ENCODE measurements at regions not wholly inside any gene's neighbourhood (a gene's known extent, or its start where the extent isn't known, plus 50 kb on each side); places are given as distances from the start of the nearest gene placed in this dataset.

GRCh38 chr15:61660579-61660978, 399.7 kb downstream of the VPS13C start:
- ChIA-PET CTCF (no interaction called here), POLR2A (no interaction called here)
- Mint-ChIP-seq H3K27ac (no peak overlapping the region), H3K4me1 (ENCODE audit: low read depth) (no peaks in the 10 kb centered on the region), H3K27me3 (peaks cover 21% of the 10 kb centered on the region), H3K9me3 (peaks cover 2% of the 10 kb centered on the region), H3K36me3 (no peaks in the 10 kb centered on the region), H3K4me3 (no peak overlapping the region)
- intact Hi-C loops (cut with micrococcal nuclease): no loop called here
- no peak for DNase-seq

- POLR2A ChIA-PET: interaction anchor here (0.7 kb wide), 1 partner anchor 11 kb away, joined by 4 read pairs; no protein-coding TSS in a partner anchor
- CTCF ChIA-PET: no interaction called here
- DNase-seq: no peak
- intact Hi-C loops (cut with micrococcal nuclease): no loop called here
- peaks cover 19% of the 10 kb centered on the region for H3K27me3 Mint-ChIP-seq
- H3K27ac Mint-ChIP-seq: no peak overlapping the region
- peaks cover 2% of the 10 kb centered on the region for H3K9me3 Mint-ChIP-seq
- H3K4me3 Mint-ChIP-seq: no peak overlapping the region
- H3K4me1 Mint-ChIP-seq (ENCODE audit: low read depth): no peaks in the 10 kb centered on the region
- H3K36me3 Mint-ChIP-seq: no peaks in the 10 kb centered on the region
Measured at GRCh38 chr15:61659566-61660190, 400.6 kb downstream of the VPS13C start.

DNA sequence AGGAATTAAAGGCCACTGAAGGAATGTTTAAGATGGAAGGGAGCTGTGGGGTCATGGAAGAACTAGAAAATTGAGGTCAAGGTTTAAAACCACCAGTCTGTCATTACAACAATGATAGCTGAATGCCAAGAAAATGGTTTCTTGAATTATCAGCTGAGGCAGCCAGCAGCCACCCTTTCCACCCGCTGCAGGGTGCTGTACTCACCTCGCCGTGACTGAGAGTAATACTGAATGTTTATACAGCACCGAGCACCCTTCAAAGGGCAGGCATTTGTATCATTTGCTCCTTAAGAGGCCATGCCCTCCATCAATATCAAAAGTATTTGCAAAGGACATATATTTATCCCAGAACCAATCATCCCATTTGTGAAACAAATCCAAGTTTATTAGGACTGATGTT, 402.8 kb downstream of the VPS13C start:
- POLR2A ChIA-PET: no interaction called here
- no peak overlapping the region for H3K4me3 Mint-ChIP-seq
- H3K27ac Mint-ChIP-seq: no peak overlapping the region
- DNase-seq: no peak
- no peaks in the 10 kb centered on the region for H3K36me3 Mint-ChIP-seq
- CTCF ChIA-PET: no interaction called here
- peaks cover 15% of the 10 kb centered on the region for H3K27me3 Mint-ChIP-seq
- intact Hi-C loops (cut with micrococcal nuclease): no loop called here
- peaks cover 2% of the 10 kb centered on the region for H3K9me3 Mint-ChIP-seq
- no peaks in the 10 kb centered on the region for H3K4me1 Mint-ChIP-seq (ENCODE audit: low read depth)

- DNase-seq: no peak
- ChIA-PET POLR2A (no interaction called here), CTCF (no interaction called here)
- H3K9me3 Mint-ChIP-seq: peaks cover 2% of the 10 kb centered on the region
- H3K27me3 Mint-ChIP-seq: peaks cover 12% of the 10 kb centered on the region
- H3K36me3 Mint-ChIP-seq: no peaks in the 10 kb centered on the region
- intact Hi-C loops (cut with micrococcal nuclease): no loop called here
- H3K4me3 Mint-ChIP-seq: no peak overlapping the region
- no peak overlapping the region for H3K27ac Mint-ChIP-seq
- no peaks in the 10 kb centered on the region for H3K4me1 Mint-ChIP-seq (ENCODE audit: low read depth)
Measured at GRCh38 chr15:61656391-61656790, 403.9 kb downstream of the VPS13C start.

DNA sequence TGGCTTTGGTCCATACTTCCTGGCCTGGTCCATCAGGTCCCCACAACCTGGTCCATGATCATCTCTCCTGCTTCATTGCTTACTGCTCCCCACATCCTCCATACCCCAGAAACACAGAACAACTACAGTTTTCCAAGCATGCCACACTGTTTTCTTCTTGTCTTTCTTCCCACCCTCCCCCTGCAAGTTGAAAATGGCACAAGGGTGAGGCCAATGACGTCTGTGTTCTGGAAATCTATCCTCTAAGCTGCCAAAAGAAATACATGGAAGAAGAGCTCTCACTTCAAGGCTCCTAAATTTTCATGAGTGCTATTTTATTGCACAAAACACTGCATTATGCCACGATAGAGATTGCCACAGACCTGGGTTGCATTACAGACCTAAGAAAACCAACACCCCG, 404.4 kb downstream of the VPS13C start:
- H3K27me3 Mint-ChIP-seq: peaks cover 13% of the 10 kb centered on the region
- DNase-seq: no peak
- no peak overlapping the region for H3K27ac Mint-ChIP-seq
- H3K9me3 Mint-ChIP-seq: peaks cover 2% of the 10 kb centered on the region
- ChIA-PET POLR2A (no interaction called here), CTCF (no interaction called here)
- no peak overlapping the region for H3K4me3 Mint-ChIP-seq
- no peaks in the 10 kb centered on the region for H3K4me1 Mint-ChIP-seq (ENCODE audit: low read depth)
- no peaks in the 10 kb centered on the region for H3K36me3 Mint-ChIP-seq
- intact Hi-C loops (cut with micrococcal nuclease): no loop called here

DNA sequence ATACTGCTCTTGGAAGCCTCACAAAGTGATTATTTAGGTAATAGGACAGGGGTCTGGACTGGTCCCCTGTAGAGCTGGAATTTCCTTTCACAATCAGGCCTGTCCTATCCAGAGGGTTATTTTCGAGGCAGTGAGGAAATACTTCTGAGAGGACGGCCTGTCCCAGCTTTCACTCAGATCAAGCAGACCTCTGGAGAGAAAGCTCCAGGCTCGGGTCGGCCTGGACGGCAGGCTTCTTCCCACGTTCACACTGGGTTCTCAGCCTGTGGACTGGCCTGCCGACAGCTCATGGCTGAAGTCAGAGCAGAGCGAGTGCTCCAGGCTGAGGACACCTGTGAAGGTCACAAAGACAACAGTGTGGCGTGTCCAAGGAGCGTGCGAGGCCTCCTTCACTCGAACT, 405.3 kb downstream of the VPS13C start:
- peaks cover 15% of the 10 kb centered on the region for H3K27me3 Mint-ChIP-seq
- no peak for DNase-seq
- POLR2A ChIA-PET: no interaction called here
- peaks cover 2% of the 10 kb centered on the region for H3K9me3 Mint-ChIP-seq
- CTCF ChIA-PET: no interaction called here
- H3K4me3 Mint-ChIP-seq: no peak overlapping the region
- H3K4me1 Mint-ChIP-seq (ENCODE audit: low read depth): no peaks in the 10 kb centered on the region
- intact Hi-C loops (cut with micrococcal nuclease): no loop called here
- H3K36me3 Mint-ChIP-seq: no peaks in the 10 kb centered on the region
- H3K27ac Mint-ChIP-seq: no peak overlapping the region

DNA sequence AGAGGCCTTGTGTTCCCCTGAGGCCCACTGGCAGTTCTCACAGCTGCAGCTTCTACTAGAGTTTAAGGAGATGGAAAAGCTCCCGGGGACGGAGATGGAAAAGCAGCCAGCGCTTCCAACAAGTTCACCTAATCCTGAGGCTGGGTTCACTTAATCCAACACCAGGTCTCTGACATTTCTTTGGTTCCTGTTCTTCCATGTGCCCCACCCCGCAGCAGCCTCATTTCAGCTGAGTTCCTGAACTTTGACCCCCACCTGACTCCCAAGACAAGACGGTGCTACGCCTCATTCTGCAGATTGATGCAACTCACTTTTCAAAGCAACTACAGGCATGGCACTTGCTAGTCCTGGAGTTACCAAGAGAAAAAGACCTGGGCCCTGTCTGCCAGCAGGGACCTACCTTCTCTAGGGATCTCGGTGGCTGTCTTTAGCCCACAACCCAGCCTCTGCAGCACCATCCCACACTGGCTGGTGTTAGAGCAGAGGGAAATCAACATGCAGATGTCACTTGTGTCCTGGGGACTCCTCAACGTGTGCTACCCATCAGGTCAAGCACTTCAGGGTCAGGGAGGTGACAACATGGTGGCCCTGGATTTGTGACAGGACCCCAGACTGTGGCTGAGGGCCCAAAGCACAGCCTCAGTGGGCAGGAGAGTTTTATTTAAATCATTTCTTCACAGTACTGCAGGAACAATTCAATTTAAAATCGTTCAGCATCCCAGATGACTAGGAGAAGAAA, 406.1 kb downstream of the VPS13C start:
- ChIA-PET POLR2A (no interaction called here), CTCF (no interaction called here)
- intact Hi-C loops (cut with micrococcal nuclease): no loop called here
- Mint-ChIP-seq H3K27me3 (peaks cover 10% of the 10 kb centered on the region), H3K27ac (no peak overlapping the region), H3K9me3 (peaks cover 2% of the 10 kb centered on the region), H3K36me3 (no peaks in the 10 kb centered on the region), H3K4me3 (no peak overlapping the region), H3K4me1 (ENCODE audit: low read depth) (no peaks in the 10 kb centered on the region)
- no peak for DNase-seq

- Mint-ChIP-seq H3K36me3 (no peaks in the 10 kb centered on the region), H3K4me1 (ENCODE audit: low read depth) (no peaks in the 10 kb centered on the region), H3K27ac (no peak overlapping the region), H3K9me3 (no peaks in the 10 kb centered on the region), H3K4me3 (no peak overlapping the region), H3K27me3 (peaks cover 5% of the 10 kb centered on the region)
- ChIA-PET CTCF (no interaction called here), POLR2A (no interaction called here)
- intact Hi-C loops (cut with micrococcal nuclease): no loop called here
- DNase-seq: no peak
Measured at GRCh38 chr15:61653110-61653509, 407.1 kb downstream of the VPS13C start.

DNA sequence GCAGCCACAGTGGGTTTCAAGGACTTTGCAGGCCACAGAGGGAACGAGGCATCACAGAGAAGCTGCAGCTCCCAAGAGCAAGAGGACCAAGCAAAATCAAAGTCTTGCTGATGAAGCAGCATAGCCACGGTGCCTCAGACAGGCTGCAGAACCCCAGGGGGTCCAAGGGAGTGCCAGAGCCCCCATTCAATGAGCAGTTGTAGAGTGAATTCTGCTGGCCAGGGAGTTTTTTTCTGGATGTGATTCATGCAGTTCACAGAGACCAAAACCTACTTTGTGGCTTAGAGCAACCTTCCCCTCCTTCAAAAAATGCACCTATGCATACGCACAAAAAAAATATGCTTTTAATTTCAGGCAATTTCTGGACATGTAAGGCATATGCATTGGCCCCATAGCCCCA, 409.0 kb downstream of the VPS13C start:
- H3K9me3 Mint-ChIP-seq: no peaks in the 10 kb centered on the region
- H3K4me3 Mint-ChIP-seq: no peak overlapping the region
- intact Hi-C loops (cut with micrococcal nuclease): no loop called here
- H3K27me3 Mint-ChIP-seq: peaks cover 3% of the 10 kb centered on the region
- no peaks in the 10 kb centered on the region for H3K4me1 Mint-ChIP-seq (ENCODE audit: low read depth)
- ChIA-PET POLR2A (no interaction called here), CTCF (no interaction called here)
- no peaks in the 10 kb centered on the region for H3K36me3 Mint-ChIP-seq
- DNase-seq: no peak
- H3K27ac Mint-ChIP-seq: no peak overlapping the region

GRCh38 chr15:61649046-61649445, 411.2 kb downstream of the VPS13C start:
- H3K36me3 Mint-ChIP-seq: no peaks in the 10 kb centered on the region
- no peaks in the 10 kb centered on the region for H3K9me3 Mint-ChIP-seq
- no peak for DNase-seq
- no peak overlapping the region for H3K27ac Mint-ChIP-seq
- POLR2A ChIA-PET: no interaction called here
- CTCF ChIA-PET: no interaction called here
- no peak overlapping the region for H3K4me3 Mint-ChIP-seq
- intact Hi-C loops (cut with micrococcal nuclease): no loop called here
- H3K27me3 Mint-ChIP-seq: peaks cover 8% of the 10 kb centered on the region
- no peaks in the 10 kb centered on the region for H3K4me1 Mint-ChIP-seq (ENCODE audit: low read depth)

DNA sequence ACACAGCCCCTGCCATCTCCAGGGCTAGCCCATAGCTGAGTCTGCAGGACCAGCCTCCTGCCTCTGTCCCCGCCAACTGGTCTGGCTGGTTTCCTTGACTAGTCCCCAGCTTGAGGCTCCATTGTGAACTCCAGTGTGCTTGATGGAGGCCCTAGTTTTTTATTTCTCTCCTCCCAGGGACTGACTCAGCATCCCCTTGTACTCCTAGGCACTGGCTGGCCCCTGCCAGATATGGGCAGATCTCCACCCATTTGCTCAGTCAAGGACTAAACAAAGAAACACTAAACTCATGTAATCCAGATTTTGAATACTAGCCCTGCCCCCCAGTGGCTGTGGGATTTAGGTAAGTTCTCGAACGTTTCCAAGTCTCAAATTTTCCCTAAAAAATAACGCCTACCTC, 415.4 kb upstream of the RORA start:
- H3K4me3 Mint-ChIP-seq: no peak overlapping the region
- POLR2A ChIA-PET: no interaction called here
- H3K9me3 Mint-ChIP-seq: no peaks in the 10 kb centered on the region
- intact Hi-C loops (cut with micrococcal nuclease): no loop called here
- CTCF ChIA-PET: no interaction called here
- H3K27ac Mint-ChIP-seq: no peak overlapping the region
- H3K4me1 Mint-ChIP-seq (ENCODE audit: low read depth): no peaks in the 10 kb centered on the region
- peaks cover 12% of the 10 kb centered on the region for H3K27me3 Mint-ChIP-seq
- no peak for DNase-seq
- no peaks in the 10 kb centered on the region for H3K36me3 Mint-ChIP-seq

DNA sequence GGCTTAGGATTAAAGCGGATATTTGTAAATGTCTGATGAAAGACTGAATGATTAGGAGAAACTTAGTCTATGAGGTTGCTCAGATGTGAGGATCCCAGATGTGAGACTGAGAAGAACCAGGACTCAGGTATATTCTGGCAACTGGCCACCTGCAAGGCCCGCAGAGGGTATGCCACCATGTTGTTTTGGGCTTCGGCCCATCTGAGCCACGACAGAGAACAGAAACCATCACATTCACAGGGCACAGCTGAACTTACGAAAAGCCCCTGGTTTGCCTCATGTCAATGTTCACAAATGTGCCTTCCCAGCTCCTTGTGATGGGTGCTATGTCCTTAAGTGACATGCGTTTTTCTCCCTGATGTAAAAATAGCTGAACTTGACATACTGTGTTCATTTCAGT, 412.5 kb upstream of the RORA start:
- CTCF ChIA-PET: no interaction called here
- no peaks in the 10 kb centered on the region for H3K9me3 Mint-ChIP-seq
- intact Hi-C loops (cut with micrococcal nuclease): no loop called here
- no peaks in the 10 kb centered on the region for H3K4me1 Mint-ChIP-seq (ENCODE audit: low read depth)
- POLR2A ChIA-PET: no interaction called here
- no peaks in the 10 kb centered on the region for H3K36me3 Mint-ChIP-seq
- no peak overlapping the region for H3K27ac Mint-ChIP-seq
- peaks cover 15% of the 10 kb centered on the region for H3K27me3 Mint-ChIP-seq
- DNase-seq: no peak
- H3K4me3 Mint-ChIP-seq: no peak overlapping the region

GRCh38 chr15:61640756-61641155, 411.7 kb upstream of the RORA start:
- CTCF ChIA-PET: interaction anchor here (1.0 kb wide), 1 partner anchor 193 kb away, joined by 3 read pairs; no protein-coding TSS in a partner anchor
- H3K4me3 Mint-ChIP-seq: no peak overlapping the region

More at GRCh38 chr15:61640756-61641155, 411.7 kb upstream of the RORA start:
- DNase-seq: no peak
- Mint-ChIP-seq H3K27ac (no peak overlapping the region), H3K27me3 (peaks cover 20% of the 10 kb centered on the region), H3K9me3 (no peaks in the 10 kb centered on the region), H3K36me3 (no peaks in the 10 kb centered on the region), H3K4me1 (ENCODE audit: low read depth) (no peaks in the 10 kb centered on the region)
- intact Hi-C loops (cut with micrococcal nuclease): no loop called here
- POLR2A ChIA-PET: no interaction called here

Data from activated CD4-positive, alpha-beta memory T cell treated with anti-CD3 and anti-CD28 coated beads for 36 hours (primary cell).